ENCODE measurements at regions not wholly inside any gene's neighbourhood (a gene's known extent, or its start where the extent isn't known, plus 50 kb on each side); places are given as distances from the start of the nearest gene placed in this dataset.
"Not testable (repeated sequence)": the region's sequence is repeated elsewhere in the genome, so short reads cannot be mapped to it uniquely, and the experiment has no call there.

- DNase-seq (ENCODE audit: low read depth, low spot score) (no peak), ATAC-seq (no peak)
- in situ Hi-C loops (cut with HindIII; ENCODE audit: low pct_unique_long_range_greater_than_20kb, low sequenced_read_pairs) (no loop called here), intact Hi-C loops (cut with micrococcal nuclease; ENCODE audit: unreplicated experiment) (no loop called here)
- BruUV-seq (replicated peaks), result no TSS peak
- peaks cover 9% of the 10 kb centered on the region; the same call in 1 of the 2 replicates for H3K27me3 ChIP-seq (ENCODE audit: control insufficient read depth, insufficient read depth, low read length)
- CTCF ChIA-PET, result no interaction called here
- H3K4me1 ChIP-seq (ENCODE audit: control insufficient read depth, insufficient read depth, low read length), result no peaks in the 10 kb centered on the region
- TF ChIP-seq TCF7L2 (IDR thresholded peaks at IDR 0.05; ENCODE audit: low read depth, low read length) (no peak), POLR2AphosphoS5 (IDR thresholded peaks at IDR 0.05; ENCODE audit: low read depth, low read length) (no peak), SIN3A (IDR thresholded peaks at IDR 0.05; ENCODE audit: borderline replicate concordance, insufficient read depth, low read depth, low read length) (no peak), REST (IDR thresholded peaks at IDR 0.05; ENCODE audit: insufficient read depth in 1 of 2, low read depth in 2 of 2, low read length in 1 of 2) (no peak), CTCF (IDR thresholded peaks at IDR 0.05) (no peak)
- POLR2A ChIA-PET, result no interaction called here
- H3K4me3 ChIP-seq (ENCODE audit: low read depth in 2 of 2, low read length in 2 of 2), result no peak overlapping the region
- H3K27ac ChIP-seq (ENCODE audit: low read length), result no peak overlapping the region
- no peaks in the 10 kb centered on the region for H3K36me3 ChIP-seq (ENCODE audit: control insufficient read depth, insufficient read depth, low read length)
- peaks cover 8% of the 10 kb centered on the region; the same call in 1 of the 2 replicates for H3K9me3 ChIP-seq (ENCODE audit: control insufficient read depth, insufficient read depth, low read depth, low read length)
These were observed 270.5 kb downstream of the TCERG1L start for GRCh38 chr10:131041031-131041430.

GRCh38 chr10:131041441-131041840, 270.1 kb downstream of the TCERG1L start:
- DNase-seq (ENCODE audit: low read depth, low spot score), result no peak
- no TSS peak for BruUV-seq (replicated peaks)
- Histone ChIP-seq H3K36me3 (ENCODE audit: control insufficient read depth, insufficient read depth, low read length) (no peaks in the 10 kb centered on the region), H3K9me3 (ENCODE audit: control insufficient read depth, insufficient read depth, low read depth, low read length) (peaks cover 8% of the 10 kb centered on the region; the same call in 1 of the 2 replicates), H3K27ac (ENCODE audit: low read length) (no peak overlapping the region), H3K27me3 (ENCODE audit: control insufficient read depth, insufficient read depth, low read length) (peaks cover 5% of the 10 kb centered on the region; the same call in 1 of the 2 replicates), H3K4me3 (ENCODE audit: low read depth in 2 of 2, low read length in 2 of 2) (no peak overlapping the region), H3K4me1 (ENCODE audit: control insufficient read depth, insufficient read depth, low read length) (no peaks in the 10 kb centered on the region)
- no peak for ATAC-seq
- CTCF ChIA-PET, result no interaction called here
- in situ Hi-C loops (cut with HindIII; ENCODE audit: low pct_unique_long_range_greater_than_20kb, low sequenced_read_pairs), result no loop called here
- TF ChIP-seq POLR2AphosphoS5 (IDR thresholded peaks at IDR 0.05; ENCODE audit: low read depth, low read length) (no peak), CTCF (IDR thresholded peaks at IDR 0.05) (no peak), REST (IDR thresholded peaks at IDR 0.05; ENCODE audit: insufficient read depth in 1 of 2, low read depth in 2 of 2, low read length in 1 of 2) (no peak), TCF7L2 (IDR thresholded peaks at IDR 0.05; ENCODE audit: low read depth, low read length) (no peak), SIN3A (IDR thresholded peaks at IDR 0.05; ENCODE audit: borderline replicate concordance, insufficient read depth, low read depth, low read length) (no peak)
- POLR2A ChIA-PET, result no interaction called here
- intact Hi-C loops (cut with micrococcal nuclease; ENCODE audit: unreplicated experiment), result no loop called here

GRCh38 chr10:131042015-131042414, 269.5 kb downstream of the TCERG1L start:
- H3K9me3 ChIP-seq (ENCODE audit: control insufficient read depth, insufficient read depth, low read depth, low read length); ATAC-seq; H3K36me3 ChIP-seq (ENCODE audit: control insufficient read depth, insufficient read depth, low read length); POLR2A ChIA-PET; CTCF ChIA-PET; H3K27ac ChIP-seq (ENCODE audit: low read length); DNase-seq (ENCODE audit: low read depth, low spot score); BruUV-seq (replicated peaks); H3K4me1 ChIP-seq (ENCODE audit: control insufficient read depth, insufficient read depth, low read length); H3K4me3 ChIP-seq (ENCODE audit: low read depth in 2 of 2, low read length in 2 of 2); H3K27me3 ChIP-seq (ENCODE audit: control insufficient read depth, insufficient read depth, low read length); in situ Hi-C loops (cut with HindIII; ENCODE audit: low pct_unique_long_range_greater_than_20kb, low sequenced_read_pairs); intact Hi-C loops (cut with micrococcal nuclease; ENCODE audit: unreplicated experiment): not testable (repeated sequence)
